ENCODE measurements at regions not wholly inside any gene's neighbourhood (a gene's known extent, or its start where the extent isn't known, plus 50 kb on each side); places are given as distances from the start of the nearest gene placed in this dataset.

DNA sequence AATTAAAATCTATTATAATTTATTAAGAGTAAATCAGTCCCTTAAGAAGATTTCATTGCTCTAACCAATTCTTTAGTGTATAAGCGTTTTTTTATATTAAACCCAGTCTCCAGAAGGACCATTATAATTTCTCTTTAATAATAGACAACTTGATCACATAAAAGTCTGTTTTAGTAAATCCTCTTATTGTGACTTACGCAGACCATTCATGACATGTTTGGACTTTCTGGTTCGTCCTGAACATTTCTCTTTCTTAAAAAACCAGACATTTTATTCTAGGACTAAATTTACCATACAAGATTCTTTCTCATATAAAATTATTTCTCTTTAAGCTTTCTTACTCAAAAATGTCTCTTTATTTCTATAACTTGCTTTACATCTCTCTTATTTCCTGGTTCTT is 196.2 kb upstream of the RAI14 start:
- Histone ChIP-seq H3K27me3 (ENCODE audit: control insufficient read depth in 2 of 2, insufficient read depth in 2 of 2, low read length in 2 of 2) (peaks cover 1 to 2% of the 10 kb centered on the region in 2 experiments), H4K20me1 (replicated peaks; ENCODE audit: control insufficient read depth, extremely low read depth, insufficient read depth, low read length) (no peaks in the 10 kb centered on the region), H3K9ac (replicated peaks; ENCODE audit: extremely low read depth, insufficient read depth, low read length) (no peak overlapping the region), H3K9me1 (replicated peaks; ENCODE audit: control insufficient read depth, extremely low read depth, insufficient read depth, low read length) (no peaks in the 10 kb centered on the region), H3K9me3 (replicated peaks; ENCODE audit: control insufficient read depth, insufficient read depth, low read length) (no peaks in the 10 kb centered on the region), H2AFZ (ENCODE audit: low read depth, low read length) (no peak overlapping the region), H3K4me2 (ENCODE audit: insufficient read depth, low read length) (no peak overlapping the region), H3K36me3 (ENCODE audit: control insufficient read depth in 2 of 2, extremely low read depth in 1 of 2, insufficient read depth in 2 of 2, low read length in 2 of 2) (no peaks in the 10 kb centered on the region), H3K4me1 (ENCODE audit: control insufficient read depth, extremely low read depth, insufficient read depth, low read length) (no peaks in the 10 kb centered on the region), H3K4me3 (replicated peaks in 1 of 3; ENCODE audit: insufficient read depth in 1 of 3, low read depth in 1 of 3, low read length in 3 of 3) (no peak overlapping the region), H3K27ac (ENCODE audit: insufficient read depth, low read depth, low read length) (no peak overlapping the region), H3K79me2 (ENCODE audit: control insufficient read depth, insufficient read depth, low read length) (no peaks in the 10 kb centered on the region)
- TF ChIP-seq JUN (IDR thresholded peaks at IDR 0.05; ENCODE audit: borderline replicate concordance, insufficient read depth, insufficient read length, low read depth) = no peak
- TF ChIP-seq, protein P1, sequence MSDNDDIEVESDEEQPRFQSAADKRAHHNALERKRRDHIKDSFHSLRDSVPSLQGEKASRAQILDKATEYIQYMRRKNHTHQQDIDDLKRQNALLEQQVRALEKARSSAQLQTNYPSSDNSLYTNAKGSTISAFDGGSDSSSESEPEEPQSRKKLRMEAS (IDR thresholded peaks at IDR 0.05; ENCODE audit: insufficient read depth, insufficient read length) = no peak
- TF ChIP-seq POLR2A (IDR thresholded peaks at IDR 0.05; ENCODE audit: low read depth, low read length) = no peak
- TF ChIP-seq FOS (IDR thresholded peaks at IDR 0.05; ENCODE audit: borderline replicate concordance, insufficient read depth, low read length) = no peak
- no peak for TF ChIP-seq EZH2 (IDR thresholded peaks at IDR 0.05; ENCODE audit: borderline replicate concordance, low read depth, low read length, severe bottlenecking)
- no peak for TF ChIP-seq POLR2AphosphoS5 (IDR thresholded peaks at IDR 0.05; ENCODE audit: insufficient read depth, low read depth, low read length)
- TF ChIP-seq MYC (IDR thresholded peaks at IDR 0.05; ENCODE audit: low read depth, low read length) = no peak
- TF ChIP-seq GATA2 (IDR thresholded peaks at IDR 0.05; ENCODE audit: insufficient read depth, insufficient read length, low read depth, low read length) = no peak
- TF ChIP-seq CTCF (IDR thresholded peaks at IDR 0.05; ENCODE audit: extremely low read depth in 1 of 2, insufficient read depth in 1 of 2, low read depth in 1 of 2, low read length in 2 of 2) = no peak
- FAIRE-seq (no peak), DNase-seq (ENCODE audit: low read depth, low spot score) (no peak)
- POLR2A ChIA-PET = no interaction called here
- dilution Hi-C loops (cut with MboI; ENCODE audit: extremely low pct_ligation_motif_present, low sequenced_read_pairs) (no loop called here), intact Hi-C loops (cut with micrococcal nuclease) (no loop called here)
- no TSS peak for BruUV-seq (replicated peaks)
- CTCF ChIA-PET = interaction anchor here (0.9 to 1.5 kb wide), 2 partner anchors 460 to 463 kb away, joined by 3 to 4 read pairs; no protein-coding TSS in a partner anchor
